ENCODE measurements at regions not wholly inside any gene's neighbourhood (a gene's known extent, or its start where the extent isn't known, plus 50 kb on each side); places are given as distances from the start of the nearest gene placed in this dataset.
A peak's percentile ranks its signal among the peaks of the same experiment; 100 is the strongest.
"Not testable (repeated sequence)": the region's sequence is repeated elsewhere in the genome, so short reads cannot be mapped to it uniquely, and the experiment has no call there.

- DNase-seq: no peak
Measured at GRCh38 chr11:35046681-35047080, 92.3 kb upstream of the CD44 start.

- DNase-seq: no peak
Measured at GRCh38 chr11:35047179-35047578, 91.8 kb upstream of the CD44 start.

GRCh38 chr11:35047769-35048168 lies 91.2 kb upstream of the CD44 start:
- DNase-seq: no peak

- DNase-seq: not testable (repeated sequence)
Measured at GRCh38 chr11:35048346-35048745, 90.6 kb upstream of the CD44 start.

- DNase-seq: no peak
Measured at GRCh38 chr11:35049859-35050531, 89.0 kb upstream of the CD44 start.

GRCh38 chr11:35050541-35050995 lies 88.4 kb upstream of the CD44 start:
- no peak for DNase-seq

GRCh38 chr11:35056391-35057093 lies 82.4 kb upstream of the CD44 start:
- DNase-seq: peak; percentile 25

GRCh38 chr11:35057926-35058668 lies 80.9 kb upstream of the CD44 start:
- DNase-seq: no peak

- DNase-seq: no peak
Measured at GRCh38 chr11:35058669-35059434, 80.1 kb upstream of the CD44 start.

GRCh38 chr11:35061516-35062440 lies 77.2 kb upstream of the CD44 start:
- no peak for DNase-seq

GRCh38 chr11:35063488-35063931 lies 75.5 kb upstream of the CD44 start:
- no peak for DNase-seq

GRCh38 chr11:35064114-35064800 lies 74.7 kb upstream of the CD44 start:
- peak; percentile 91 for DNase-seq

GRCh38 chr11:35065566-35065965 lies 73.4 kb upstream of the CD44 start:
- peak; percentile 67 for DNase-seq

GRCh38 chr11:35066030-35066429 lies 72.9 kb upstream of the CD44 start:
- no peak for DNase-seq

GRCh38 chr11:35066783-35067423 lies 72.1 kb upstream of the CD44 start:
- DNase-seq: no peak

GRCh38 chr11:35071722-35072121 lies 67.2 kb upstream of the CD44 start:
- DNase-seq: no peak

GRCh38 chr11:35073691-35074419 lies 65.1 kb upstream of the CD44 start:
- DNase-seq: no peak

- no peak for DNase-seq
Measured at GRCh38 chr11:35076201-35077100, 62.5 kb upstream of the CD44 start.

Data from fibroblast of skin of abdomen (primary cell).